HG03108 (cell line): ENCODE measurements at regions not wholly inside any gene's neighbourhood (a gene's known extent, or its start where the extent isn't known, plus 50 kb on each side); places are given as distances from the start of the nearest gene placed in this dataset.
"Not testable (repeated sequence)": the region's sequence is repeated elsewhere in the genome, so short reads cannot be mapped to it uniquely, and the experiment has no call there.

Experiments used
- ATAC-seq: cut with Tn5 transposase; IDR thresholded peaks from one replicate; pipeline ENCODE4 v1.9.1; 2021; ENCODE audit warnings: moderate library complexity; ENCODE audit not compliant: unreplicated experiment

DNA sequence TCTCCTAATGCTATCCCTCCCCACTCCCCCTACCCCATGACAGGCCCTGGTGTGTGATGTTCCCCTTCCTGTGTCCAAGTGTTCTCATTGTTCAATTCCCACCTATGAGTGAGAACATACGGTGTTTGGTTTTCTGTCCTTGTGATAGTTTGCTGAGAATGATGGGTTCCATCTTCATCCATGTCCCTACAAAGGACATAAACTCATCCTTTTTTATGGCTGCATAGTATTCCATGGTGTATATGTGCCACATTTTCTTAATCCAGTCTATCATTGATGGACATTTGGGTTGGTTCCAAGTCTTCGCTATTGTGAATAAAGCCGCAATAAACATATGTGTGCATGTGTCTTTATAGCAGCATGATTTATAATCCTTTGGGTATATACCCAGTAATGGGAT, 227.5 kb upstream of the PRDM1 start:
- not testable (repeated sequence) for ATAC-seq

DNA sequence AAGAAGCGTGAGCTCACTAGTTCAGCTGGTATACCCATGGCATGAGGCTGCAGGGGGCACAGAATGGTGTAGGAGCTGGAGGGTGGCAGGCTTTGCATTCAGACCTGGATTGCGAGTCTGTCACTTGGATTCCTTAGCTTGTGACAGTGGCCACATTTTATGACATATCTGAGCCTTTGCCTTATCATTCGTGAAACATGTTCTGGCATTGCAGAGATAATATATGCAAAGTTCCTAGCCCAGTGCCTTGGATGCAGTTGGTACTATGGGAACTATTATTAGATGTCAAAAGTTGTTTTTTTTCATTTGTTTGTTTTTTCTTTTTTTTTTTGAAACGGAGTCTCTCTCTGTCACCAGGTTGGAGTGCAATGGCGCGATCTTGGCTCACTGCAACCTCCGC, 230.7 kb upstream of the PRDM1 start:
- ATAC-seq = no peak

DNA sequence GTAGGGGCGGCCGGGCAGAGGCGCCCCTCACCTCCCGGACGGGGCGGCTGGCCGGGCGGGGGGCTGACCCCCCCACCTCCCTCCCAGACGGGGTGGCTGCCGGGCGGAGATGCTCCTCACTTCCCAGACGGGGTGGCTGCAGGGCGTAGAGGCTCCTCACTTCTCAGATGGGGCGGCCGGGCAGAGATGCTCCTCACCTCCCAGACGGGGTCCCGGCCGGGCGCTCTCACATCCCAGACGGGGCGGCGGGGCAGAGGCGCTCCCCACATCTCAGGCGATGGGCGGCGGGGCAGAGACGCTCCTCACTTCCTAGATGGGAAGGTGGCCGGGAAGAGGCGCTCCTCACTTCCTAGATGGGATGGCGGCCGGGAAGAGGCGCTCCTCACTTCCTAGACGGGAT, 232.2 kb upstream of the PRDM1 start:
- not testable (repeated sequence) for ATAC-seq

DNA sequence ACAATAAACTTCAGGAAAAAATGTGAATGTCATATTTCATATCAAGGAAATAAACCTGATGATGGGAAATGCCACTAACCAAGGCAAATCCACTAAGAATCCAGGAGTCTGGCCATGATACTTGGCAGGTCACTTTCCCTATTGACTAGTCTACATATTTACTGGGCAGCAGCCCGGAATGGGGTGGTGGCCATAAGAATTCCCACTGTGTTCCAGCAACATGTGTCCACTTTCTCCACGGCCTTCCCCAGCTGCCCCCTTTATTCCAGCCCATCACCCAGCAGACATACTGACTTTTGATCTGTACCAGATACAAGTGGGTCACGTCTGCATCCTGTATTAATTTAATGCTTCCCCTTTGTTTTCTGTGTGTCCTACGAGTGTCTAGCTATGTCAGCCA, 234.5 kb upstream of the PRDM1 start:
- ATAC-seq = no peak

DNA sequence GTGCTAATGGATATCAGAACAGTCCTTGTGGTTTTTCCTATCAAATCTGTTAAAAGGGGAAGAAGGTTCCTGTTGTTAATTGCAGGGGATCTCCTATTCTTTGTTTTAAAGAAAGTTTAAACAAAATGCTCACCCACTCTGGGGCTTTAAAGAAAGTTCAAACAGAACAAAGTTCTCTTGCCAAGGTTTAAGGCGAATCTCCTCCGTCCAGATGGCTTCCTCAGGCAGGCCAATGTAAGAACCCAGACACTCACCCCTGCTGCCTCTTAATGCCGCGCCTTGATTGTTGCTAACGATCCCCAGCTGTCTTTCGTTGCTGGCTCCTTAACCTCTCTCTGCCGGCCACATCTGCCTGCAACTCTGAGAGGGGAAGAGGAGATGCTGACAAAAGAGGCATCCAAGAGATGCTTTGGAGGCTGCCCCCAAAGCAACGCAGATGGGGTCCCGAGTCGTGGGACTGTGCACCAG, 235.0 kb upstream of the PRDM1 start:
- ATAC-seq = no peak

DNA sequence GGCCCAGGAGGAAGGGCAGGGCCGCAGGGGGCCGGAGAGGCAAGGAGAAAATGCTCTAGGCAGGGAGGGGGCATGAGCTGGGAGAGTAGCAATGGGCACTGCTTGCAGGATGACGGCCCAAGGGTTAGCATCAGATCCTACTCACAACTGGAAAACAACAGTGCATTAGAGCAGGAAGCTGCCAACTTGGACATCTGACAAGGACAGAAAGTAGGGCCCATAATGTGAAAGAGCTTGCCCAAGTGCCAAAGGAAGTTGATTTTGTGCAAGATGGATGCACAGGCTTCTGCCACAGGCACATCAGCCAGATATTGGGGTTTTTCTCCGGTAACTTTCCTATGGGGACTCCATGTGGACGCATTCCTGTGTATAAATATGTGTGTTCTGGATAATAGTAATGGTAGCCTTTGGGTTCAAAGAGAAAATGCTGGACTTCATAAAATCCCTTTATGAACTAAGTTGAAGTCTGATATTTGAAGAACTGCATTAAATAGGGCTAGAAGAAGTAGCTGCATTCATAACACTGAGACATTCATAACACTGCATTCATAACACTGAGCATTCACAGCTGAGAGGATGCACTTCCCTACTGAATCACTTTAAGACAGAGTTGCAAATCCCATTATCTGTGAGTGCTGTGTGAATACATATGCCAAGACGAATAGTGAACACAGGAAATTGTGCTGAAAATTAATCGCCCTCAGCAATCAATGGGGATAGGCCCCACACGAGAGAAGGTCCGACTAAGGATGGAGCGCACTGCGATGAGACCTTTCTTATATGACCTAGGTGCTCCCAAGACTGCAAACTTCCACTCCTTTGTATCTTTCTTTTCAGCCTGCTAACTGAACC, 235.6 kb upstream of the PRDM1 start:
- no peak for ATAC-seq

DNA sequence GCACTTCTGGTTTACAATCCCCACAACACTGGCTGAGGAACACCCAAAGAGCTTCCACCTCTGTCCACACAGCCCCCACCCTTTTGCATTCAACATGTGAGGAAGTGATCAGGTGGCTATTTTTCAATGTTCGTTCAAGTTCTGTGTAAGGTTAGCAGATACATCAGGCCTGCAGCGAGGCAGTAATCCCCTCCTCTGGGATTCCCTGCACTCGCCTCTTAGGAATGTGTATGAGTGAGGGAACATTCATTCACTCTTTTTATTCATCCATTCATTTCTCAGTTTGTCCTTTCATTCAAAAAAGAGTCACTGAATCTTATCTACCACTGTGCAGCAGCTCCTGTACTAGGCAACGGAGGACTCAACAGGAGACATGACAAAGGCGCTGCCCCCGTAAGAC, 236.4 kb upstream of the PRDM1 start:
- no peak for ATAC-seq

DNA sequence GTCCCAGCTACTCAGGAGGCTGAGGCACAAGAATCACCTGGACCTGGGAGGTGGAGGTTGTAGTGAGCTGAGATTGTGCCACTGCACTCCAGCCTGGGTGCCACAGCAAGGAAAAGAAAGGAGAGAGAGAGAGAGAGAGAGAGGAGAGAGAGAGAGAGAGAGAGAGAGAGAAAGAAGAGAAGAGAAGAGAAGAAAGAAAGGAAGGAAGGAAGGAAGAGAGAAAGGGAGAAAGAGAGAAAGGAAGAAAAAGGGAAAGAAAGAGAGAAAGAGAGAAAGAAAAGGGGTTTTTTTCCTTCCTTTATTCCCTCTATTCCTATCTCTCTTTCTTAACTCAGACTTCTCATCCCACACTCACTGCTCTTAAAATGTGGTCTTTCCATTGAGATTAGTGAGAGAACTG, 238.7 kb upstream of the PRDM1 start:
- ATAC-seq = no peak

DNA sequence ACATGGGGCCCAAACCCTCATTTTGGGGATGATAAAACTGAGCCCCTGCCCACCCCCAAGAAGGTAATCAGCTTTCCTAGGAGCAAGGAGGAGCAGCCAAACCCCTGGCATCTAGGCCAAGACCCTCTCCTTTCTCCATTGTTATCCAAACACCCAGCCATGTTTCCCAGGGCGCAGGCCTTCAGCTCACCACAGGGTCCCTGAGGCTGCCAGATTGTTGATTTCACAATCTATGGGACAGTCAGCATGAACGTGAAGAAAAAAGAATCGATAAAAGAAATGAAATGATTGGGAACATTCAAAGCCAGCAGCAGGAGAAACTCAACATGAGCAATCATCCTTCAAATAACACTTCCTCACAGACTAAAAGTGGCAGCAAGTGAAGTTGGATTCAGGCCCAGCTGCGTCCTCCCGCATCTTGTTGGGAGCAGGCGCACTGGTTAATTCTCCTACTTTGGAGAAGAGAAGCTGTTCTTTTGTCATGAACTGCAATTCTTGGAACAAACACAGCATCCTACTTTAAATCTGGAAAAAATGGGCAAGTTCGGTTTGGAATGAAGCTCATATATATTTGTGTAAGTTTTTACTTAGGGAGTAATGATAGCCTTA, 241.8 kb upstream of the PRDM1 start:
- no peak for ATAC-seq

DNA sequence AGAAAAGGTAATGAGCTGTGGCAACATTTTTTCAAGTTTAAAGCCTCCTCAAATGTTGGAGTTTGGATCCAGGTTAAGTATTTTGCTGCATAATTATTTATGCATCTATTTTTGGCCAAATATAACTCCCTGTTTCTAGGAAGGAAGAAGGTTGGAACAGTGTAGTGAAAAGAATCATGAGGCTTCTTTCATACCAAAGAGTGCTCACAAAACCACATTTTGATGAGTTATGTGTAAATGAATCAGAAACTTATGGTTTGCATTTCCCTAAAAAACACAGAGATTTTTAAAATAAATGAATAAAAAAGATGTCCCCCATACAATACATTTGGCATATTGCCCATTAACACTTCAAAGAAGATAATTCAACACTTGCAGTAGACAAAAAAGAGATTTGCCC, 246.9 kb upstream of the PRDM1 start:
- no peak for ATAC-seq

DNA sequence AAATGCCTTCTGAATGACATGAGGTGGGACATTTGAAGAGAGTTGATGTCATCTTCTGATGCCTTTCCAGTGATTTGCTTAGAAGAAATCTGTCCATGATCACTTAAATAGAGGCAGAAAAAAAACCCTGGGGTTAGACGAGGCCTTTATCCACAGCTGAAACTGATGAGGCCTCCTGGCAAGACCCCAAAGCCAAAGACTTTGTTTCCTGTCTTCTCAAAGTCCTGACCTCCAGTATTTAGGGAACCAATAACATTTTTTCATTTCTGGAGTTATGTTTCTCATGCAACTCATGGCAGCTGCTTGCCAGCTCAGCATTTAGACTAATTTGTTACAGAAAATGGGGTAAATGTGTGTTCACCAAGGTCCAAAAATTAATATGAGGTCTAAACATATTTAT, 248.0 kb upstream of the PRDM1 start:
- ATAC-seq = no peak

DNA sequence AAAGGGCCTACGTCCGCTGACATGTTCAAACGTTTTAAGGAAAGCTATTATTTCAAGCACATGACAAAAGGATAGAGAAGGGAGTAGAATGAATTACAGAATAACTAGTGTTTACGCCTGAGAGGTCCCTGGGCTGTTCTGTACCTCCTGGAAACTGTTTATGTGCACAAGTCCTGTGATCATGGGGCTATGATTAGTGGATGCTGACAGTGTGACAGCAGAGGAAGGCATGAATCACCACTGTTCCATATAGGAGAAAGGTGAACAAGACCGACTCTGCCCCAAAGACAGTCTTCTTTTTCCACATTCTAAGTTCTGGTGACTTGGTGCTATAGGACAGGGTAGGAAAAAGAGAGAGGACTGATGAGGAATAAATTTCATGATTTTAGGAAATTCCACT, 249.2 kb upstream of the PRDM1 start:
- ATAC-seq = no peak

DNA sequence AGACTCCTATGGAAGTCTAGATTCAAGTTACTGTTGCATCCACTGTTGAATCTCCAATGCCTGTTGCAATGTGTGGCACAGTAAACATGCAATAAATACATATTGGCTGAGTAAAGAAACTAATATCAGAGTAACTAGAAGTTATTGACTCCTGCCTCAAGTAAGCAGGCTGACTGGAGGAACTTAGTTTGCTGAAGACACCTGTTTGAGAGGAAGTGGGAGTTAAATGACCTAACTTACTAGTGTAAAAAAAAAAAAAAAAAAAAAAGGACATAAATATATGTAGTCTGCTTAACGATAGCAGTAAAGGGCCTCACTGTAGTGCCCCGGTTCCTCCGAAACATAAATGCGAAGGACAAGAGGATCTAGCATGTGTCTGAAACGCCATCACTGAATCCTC, 249.8 kb upstream of the PRDM1 start:
- no peak for ATAC-seq

DNA sequence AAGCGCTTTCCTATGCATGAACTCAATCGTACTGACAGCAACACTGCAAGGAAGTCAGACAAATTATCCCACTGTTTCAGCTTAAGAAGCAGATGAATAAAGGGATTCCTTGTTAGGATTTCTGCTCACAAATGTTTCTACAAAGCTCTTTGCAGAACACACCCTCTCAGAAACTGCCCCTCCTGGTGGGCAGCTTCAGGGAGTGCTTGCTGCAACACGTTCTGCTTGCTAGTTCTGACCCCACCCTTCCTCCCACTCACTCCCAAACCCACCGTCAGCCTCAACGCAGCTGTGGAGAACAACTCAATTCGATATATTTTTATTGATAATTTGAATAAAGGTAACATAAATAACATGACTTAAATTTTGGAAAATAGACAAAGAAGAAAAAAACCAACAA, 250.8 kb upstream of the PRDM1 start:
- ATAC-seq = no peak

DNA sequence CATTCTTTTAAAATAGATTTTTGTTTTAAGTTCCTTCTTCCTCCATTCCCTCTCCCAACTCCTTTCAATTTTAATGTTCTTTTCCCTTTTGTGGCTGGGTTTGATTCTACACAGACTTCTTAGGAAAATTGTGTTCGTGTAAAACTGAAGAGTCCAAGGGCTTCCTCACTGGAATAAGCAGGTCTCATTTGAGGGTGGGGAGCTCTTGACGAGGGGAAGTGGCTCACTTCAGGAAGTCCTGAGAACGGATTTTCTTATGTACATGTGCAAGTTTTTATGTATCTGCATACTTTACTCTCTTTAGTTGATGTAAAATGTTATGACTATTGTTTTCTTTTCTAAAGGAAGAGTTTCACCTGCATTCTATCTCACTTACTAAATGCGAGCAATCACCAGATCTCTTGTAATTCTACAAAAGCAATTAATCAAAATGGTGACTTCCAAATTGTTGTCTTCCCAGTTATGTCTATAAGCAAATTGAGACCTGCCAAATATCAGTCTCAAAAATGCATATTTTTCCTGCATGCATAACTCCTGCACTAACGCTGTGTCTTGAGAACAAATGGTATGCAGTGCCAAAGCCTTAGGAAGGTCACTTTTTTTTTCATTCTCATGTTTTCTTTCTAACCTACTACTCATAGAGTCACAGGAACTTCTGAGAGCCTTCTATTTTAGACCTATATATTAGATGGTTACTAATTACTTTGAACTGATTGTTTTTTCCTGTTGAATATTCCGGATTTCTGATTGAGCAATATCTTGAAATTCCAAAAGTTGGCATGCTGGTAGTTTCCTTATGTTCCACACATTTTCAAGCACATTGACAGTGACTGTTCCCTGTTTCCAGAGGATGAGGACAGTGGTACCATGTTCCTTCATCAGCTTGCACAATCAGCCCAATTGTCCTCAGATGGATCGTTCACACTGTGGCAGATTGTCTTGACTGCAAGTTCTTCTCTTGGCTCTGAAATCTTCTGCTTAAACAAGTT, 251.9 kb upstream of the PRDM1 start:
- no peak for ATAC-seq

DNA sequence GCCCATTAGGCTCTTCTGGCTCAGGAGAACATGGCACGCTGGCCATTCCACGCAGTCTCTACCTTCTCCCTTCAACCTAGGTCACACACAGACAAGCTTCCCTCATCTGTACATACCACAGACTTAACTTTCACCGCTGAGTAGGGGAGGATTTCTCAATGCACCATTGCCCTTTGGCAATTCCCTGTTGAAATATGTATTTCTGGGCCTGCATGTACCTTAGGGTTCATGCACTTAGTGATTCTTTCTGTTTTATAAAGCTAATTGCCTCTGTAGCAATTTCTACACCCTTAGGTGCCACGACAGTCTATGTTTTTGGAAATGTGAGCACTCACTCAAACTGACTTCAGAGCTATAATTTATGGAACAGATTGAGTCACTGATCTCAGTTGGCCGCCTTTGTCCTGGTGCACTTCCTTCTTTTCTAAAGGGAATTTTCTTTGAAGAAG, 253.8 kb upstream of the PRDM1 start:
- ATAC-seq = no peak

DNA sequence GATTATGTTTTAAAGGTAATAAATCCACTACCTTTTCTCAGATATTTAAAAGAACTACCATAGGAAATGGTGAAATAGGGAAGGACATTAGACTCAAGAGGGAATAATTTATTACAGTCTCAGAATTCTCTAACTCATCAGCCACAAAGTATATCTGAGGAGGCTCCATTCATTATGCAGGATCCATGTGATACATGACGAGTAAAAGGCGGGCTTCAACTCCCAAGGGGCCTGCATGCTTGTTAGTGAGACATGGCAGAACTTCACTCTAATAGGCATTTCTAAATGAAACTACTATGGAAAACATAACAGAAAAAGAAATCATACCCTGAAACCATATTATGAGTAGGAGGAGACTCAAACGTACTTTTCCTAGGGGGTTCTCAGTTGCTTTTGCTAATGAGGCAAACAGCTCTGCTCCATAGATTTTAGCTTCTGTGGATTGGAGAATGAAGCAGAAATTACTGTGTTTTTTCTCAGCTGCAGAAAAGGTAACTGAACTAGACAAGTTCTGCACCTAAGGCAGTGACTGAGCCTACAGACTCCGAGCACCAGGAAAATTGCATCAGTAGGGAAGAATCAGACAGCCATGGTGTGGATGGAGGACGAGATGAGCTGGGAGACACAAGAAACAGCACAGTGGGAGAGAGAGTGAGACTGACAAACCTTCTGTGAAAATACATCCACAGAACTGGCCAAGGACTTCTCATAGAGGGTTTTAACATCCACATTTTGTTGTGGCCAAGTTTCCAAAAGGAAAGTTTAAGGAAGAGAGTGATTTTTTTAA, 254.6 kb upstream of the PRDM1 start:
- ATAC-seq = no peak

DNA sequence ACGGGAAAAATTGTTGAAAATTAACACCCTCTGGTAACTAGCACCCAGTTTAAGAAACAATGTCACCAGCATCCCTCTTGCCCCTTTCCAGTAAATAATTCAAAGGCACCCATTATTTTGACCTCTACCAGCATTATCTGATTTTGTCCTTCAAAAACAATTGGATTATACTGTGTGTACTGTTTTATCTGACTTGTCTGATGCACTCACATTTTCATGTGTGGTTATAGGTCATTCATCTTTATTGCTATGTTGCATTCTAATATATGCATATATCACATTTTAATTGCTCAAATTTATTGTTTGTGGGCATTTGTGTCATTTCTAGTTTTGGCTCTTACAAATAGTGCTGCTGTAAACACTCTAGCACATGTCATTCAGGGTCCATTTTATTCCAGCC, 260.9 kb upstream of the PRDM1 start:
- ATAC-seq = no peak

DNA sequence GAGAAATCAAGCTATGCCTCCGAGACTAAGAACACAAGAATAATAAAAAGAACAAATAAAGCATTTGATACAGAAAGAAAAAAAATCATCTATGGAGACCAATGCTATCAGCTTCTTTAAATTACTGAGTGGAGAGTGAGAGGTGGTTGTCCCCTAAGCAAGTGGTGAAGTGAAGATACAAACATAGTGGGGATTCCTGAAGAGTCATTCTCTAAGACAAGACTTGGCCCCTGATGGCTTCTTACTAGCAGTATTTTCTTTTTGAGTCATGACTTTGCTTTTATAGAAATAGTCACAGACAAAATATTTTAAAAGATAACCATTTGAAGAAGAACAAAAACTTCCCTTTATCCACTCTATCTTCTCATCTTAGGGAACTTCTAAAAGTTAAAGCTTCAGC, 261.4 kb upstream of the PRDM1 start:
- peak; percentile 77 for ATAC-seq

DNA sequence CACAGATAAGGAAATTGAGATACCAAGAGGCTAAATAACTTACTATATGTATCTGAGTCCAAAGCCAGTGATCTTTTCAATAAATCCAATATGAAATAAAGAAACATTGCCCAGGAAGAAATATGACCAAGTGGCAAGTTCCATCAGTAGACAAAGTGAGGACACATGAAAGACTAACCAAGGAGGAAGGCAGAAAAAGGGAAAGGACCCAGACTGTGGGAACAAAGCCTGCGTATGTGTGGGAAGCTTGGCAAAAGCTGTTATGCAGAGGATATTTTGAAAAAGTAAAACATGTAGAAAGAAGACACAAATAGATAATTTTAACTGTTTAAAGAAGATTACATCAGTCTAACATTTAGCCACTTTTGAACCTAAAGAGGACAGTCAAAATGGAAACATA, 264.4 kb upstream of the PRDM1 start:
- no peak for ATAC-seq

DNA sequence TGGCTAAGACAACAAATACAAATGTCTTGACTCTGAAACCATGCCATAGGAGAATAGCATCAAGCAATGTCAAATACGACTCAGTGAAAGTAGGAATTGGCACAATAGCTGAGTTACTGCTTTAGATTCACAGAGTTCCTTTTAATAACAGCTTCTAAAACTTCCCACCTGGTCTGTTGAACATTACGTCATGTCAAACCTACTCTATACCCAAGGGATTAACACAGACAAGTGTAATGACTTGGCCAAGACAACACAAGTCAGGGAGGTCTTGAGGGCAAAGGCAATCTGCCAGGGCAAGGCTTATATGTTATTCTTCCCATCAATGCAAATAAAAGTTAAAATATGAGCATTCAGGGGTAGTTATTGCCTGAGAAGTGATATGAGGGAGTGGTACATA, 265.1 kb upstream of the PRDM1 start:
- no peak for ATAC-seq
